Vagina (tissue), 2 donors: ENCODE measurements at regions not wholly inside any gene's neighbourhood (a gene's known extent, or its start where the extent isn't known, plus 50 kb on each side); places are given as distances from the start of the nearest gene placed in this dataset.

Experiments used
- CTCF ChIP-seq, 3 experiments: fragments of 450-650 bp in 2 of 3; fragments of 200-600 bp in 1 of 3; sonication (generic) in 1 of 3; IDR thresholded peaks; one replicate each; pipeline ENCODE4 v1.5.1; 2017 to 2019; ENCODE audit warnings: antibody characterized with exemption in 3 of 3, mild to moderate bottlenecking in 2 of 3, moderate library complexity in 2 of 3
- POLR2A ChIP-seq, 2 donors: fragments of 450-650 bp; IDR thresholded peaks; one replicate each; pipeline ENCODE4 v1.6.1; 2017; ENCODE audit warnings: antibody characterized with exemption in 2 of 2, mild to moderate bottlenecking in 2 of 2, moderate library complexity in 2 of 2

- no peak for TF ChIP-seq CTCF (IDR thresholded peaks at IDR 0.05)
- TF ChIP-seq POLR2A (IDR thresholded peaks at IDR 0.05) = no peak
These were observed 443.8 kb downstream of the HAO1 start for GRCh38 chr20:7496394-7496991.
